ENCODE measurements at regions not wholly inside any gene's neighbourhood (a gene's known extent, or its start where the extent isn't known, plus 50 kb on each side); places are given as distances from the start of the nearest gene placed in this dataset.

GRCh38 chr3:159936541-159936940 lies 52.1 kb upstream of the IL12A start:
- no peak for TF ChIP-seq CTCF (IDR thresholded peaks at IDR 0.05; ENCODE audit: control insufficient read depth, insufficient read depth, low read depth, low read length, missing control alignments)
- H3K4me3 ChIP-seq (ENCODE audit: control insufficient read depth, low read depth, low read length): no peak overlapping the region
- no peak for DNase-seq (ENCODE audit: low read depth)

DNA sequence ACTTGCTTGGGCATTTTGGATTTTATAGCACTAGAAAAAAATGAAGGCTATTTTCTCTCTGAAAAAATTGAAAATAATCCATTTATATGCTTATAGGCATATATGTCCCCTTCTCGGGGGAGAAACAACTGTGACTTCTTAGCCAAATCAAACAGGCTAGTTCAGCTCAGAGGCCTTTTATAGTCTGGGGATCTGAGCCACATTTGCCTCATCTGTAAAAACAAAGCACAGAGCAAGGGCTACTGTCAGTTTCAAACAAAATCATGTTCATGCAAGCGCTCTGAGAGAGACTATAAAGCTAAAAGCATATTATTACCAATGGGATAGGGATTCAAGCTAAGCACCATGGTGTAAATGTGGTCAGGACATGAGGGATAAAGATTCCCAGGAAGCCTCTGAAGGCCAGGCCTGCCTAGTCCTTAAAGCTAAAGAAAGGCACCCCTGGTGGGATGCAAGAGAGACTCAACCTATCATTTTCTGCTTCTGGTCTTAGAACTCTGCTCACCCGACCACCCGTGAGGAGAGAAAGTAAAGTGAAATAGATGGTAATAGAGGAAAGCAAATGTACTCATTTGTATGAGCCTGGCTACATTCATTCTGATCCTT lies 51.0 kb upstream of the IL12A start:
- TF ChIP-seq CTCF (IDR thresholded peaks at IDR 0.05; ENCODE audit: control insufficient read depth, insufficient read depth, low read depth, low read length, missing control alignments): no peak
- no peak for DNase-seq (ENCODE audit: low read depth)
- no peak overlapping the region for H3K4me3 ChIP-seq (ENCODE audit: control insufficient read depth, low read depth, low read length)

DNA sequence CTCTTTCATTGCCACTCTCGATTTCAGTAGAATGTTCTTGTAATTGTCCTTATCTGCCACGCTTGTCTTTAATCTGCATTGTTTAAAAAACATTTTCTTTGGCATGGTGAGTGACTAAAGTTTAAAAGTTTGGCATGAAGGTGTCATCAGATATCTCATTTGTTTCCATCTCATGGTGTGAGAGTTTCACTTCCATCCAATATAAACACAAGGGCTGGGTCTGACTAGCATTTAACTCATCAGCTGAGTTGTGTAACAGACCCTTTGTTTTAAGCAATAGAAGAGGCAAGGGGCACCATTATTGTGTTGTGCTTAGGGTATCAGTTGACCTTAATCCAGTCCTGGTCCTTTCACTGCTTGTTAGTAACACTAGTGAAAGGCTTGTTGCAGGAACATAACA lies 49.9 kb upstream of the IL12A start:
- no peak for DNase-seq (ENCODE audit: low read depth)
- no peak overlapping the region for H3K4me3 ChIP-seq (ENCODE audit: control insufficient read depth, low read depth, low read length)
- no peak for TF ChIP-seq CTCF (IDR thresholded peaks at IDR 0.05; ENCODE audit: control insufficient read depth, insufficient read depth, low read depth, low read length, missing control alignments)
